Keratinocyte (primary cell): ENCODE measurements at regions not wholly inside any gene's neighbourhood (a gene's known extent, or its start where the extent isn't known, plus 50 kb on each side); places are given as distances from the start of the nearest gene placed in this dataset.
"Not testable (repeated sequence)": the region's sequence is repeated elsewhere in the genome, so short reads cannot be mapped to it uniquely, and the experiment has no call there.

Experiments
- DNase-seq: peaks from one replicate; pipeline ENCODE4 v3.0.0-alpha.2; 2011; ENCODE audit warnings: low read depth, missing footprints, low spot score
- FAIRE-seq: peaks from 2 replicates; lab custom pipeline; 2011; peaks lifted over from hg19 to GRCh38; lab: Jason Lieb, UNC
- H2AFZ ChIP-seq: 2 replicates; pipeline ENCODE4 v1.6.0; 2012; ENCODE audit warnings: low read length, control low read depth, inconsistent platforms; ENCODE audit not compliant: control insufficient read depth
- H3K27ac ChIP-seq: 2 replicates; pipeline ENCODE4 v1.5.1; 2011; ENCODE audit warnings: low read length; ENCODE audit not compliant: control insufficient read depth, insufficient read depth
- H3K27me3 ChIP-seq: 3 replicates; pipeline ENCODE4 v1.6.0; 2011; ENCODE audit warnings: low read length; ENCODE audit not compliant: control insufficient read depth, insufficient read depth; ENCODE audit errors: extremely low read depth
- H3K36me3 ChIP-seq, 2 experiments: 2 replicates in 1 of 2; 3 replicates in 1 of 2; pipeline ENCODE4 v1.5.1; 2011; ENCODE audit warnings: low read length in 2 of 2, mild to moderate bottlenecking in 1 of 2; ENCODE audit not compliant: control insufficient read depth in 2 of 2, insufficient read depth in 2 of 2; ENCODE audit errors: extremely low read depth in 1 of 2
- H3K4me1 ChIP-seq: 3 replicates; pipeline ENCODE4 v1.5.1; 2011; ENCODE audit warnings: low read length; ENCODE audit not compliant: control insufficient read depth, insufficient read depth; ENCODE audit errors: extremely low read depth
- H3K4me2 ChIP-seq: 3 replicates; pipeline ENCODE4 v1.6.0; 2011; ENCODE audit warnings: low read depth, low read length; ENCODE audit not compliant: control insufficient read depth, insufficient read depth; ENCODE audit errors: extremely low read depth
- H3K4me3 ChIP-seq, 3 experiments: fragments of 200-600 bp in 1 of 3; sonication (generic) in 1 of 3; 2 replicates in 2 of 3; 3 replicates in 1 of 3; pipeline ENCODE4 v1.5.1; 2011 to 2016; ENCODE audit warnings: low read length in 3 of 3, mild to moderate bottlenecking in 3 of 3, control low read depth in 2 of 3, inconsistent platforms in 1 of 3, low read depth in 1 of 3, mixed read lengths in 1 of 3, mixed run types in 1 of 3, moderate library complexity in 1 of 3; ENCODE audit not compliant: control insufficient read depth in 2 of 3, insufficient read depth in 2 of 3; ENCODE audit errors: extremely low read depth in 1 of 3
- H3K79me2 ChIP-seq: 2 replicates; pipeline ENCODE4 v1.6.0; 2012; ENCODE audit warnings: low read length; ENCODE audit not compliant: control insufficient read depth, insufficient read depth
- H3K9ac ChIP-seq: 3 replicates; pipeline ENCODE4 v1.6.0; 2011; ENCODE audit warnings: low read length; ENCODE audit not compliant: control insufficient read depth, insufficient read depth; ENCODE audit errors: extremely low read depth
- H3K9me1 ChIP-seq: 3 replicates; pipeline ENCODE4 v1.6.0; 2011; ENCODE audit warnings: low read length; ENCODE audit not compliant: control insufficient read depth, insufficient read depth; ENCODE audit errors: extremely low read depth
- H3K9me3 ChIP-seq: 2 replicates; pipeline ENCODE4 v1.5.1; 2012; ENCODE audit warnings: low read depth, low read length; ENCODE audit not compliant: control insufficient read depth
- H4K20me1 ChIP-seq: 3 replicates; pipeline ENCODE4 v1.6.0; 2011; ENCODE audit warnings: low read length; ENCODE audit not compliant: control insufficient read depth, insufficient read depth; ENCODE audit errors: extremely low read depth
- EZH2 ChIP-seq: IDR thresholded peaks from one replicate; pipeline ENCODE4 v1.6.1; 2012; ENCODE audit warnings: inconsistent platforms, mild to moderate bottlenecking, low read length, moderate library complexity
- dilution Hi-C: fragments of 300-500 bp; cut with MboI; formaldehyde crosslinking; loops from one replicate; pipeline ENCODE4 v1.7.0; 2020; ENCODE audit warnings: low sequenced_read_pairs; ENCODE audit not compliant: extremely low pct_ligation_motif_present
- TF ChIP-seq, protein P1 (sequence below), 3 experiments: IDR thresholded peaks in 1 of 3; conservative IDR thresholded peaks in 1 of 3; optimal IDR thresholded peaks in 1 of 3; 2 replicates in 2 of 3; 3 replicates in 1 of 3; pipeline versions ENCODE3 to v1.5.1; 2011; ENCODE audit warnings: low read length in 3 of 3, mild to moderate bottlenecking in 3 of 3, moderate library complexity in 2 of 3, control low read depth in 1 of 3, inconsistent platforms in 1 of 3; ENCODE audit not compliant: insufficient read depth in 2 of 3; ENCODE audit errors: extremely low read depth in 1 of 3

GRCh38 chr1:188757747-188758146 is 1719.9 kb downstream of the BRINP3 start:
- H3K4me1 ChIP-seq, H3K36me3 ChIP-seq, H3K9ac ChIP-seq, H3K9me1 ChIP-seq, H3K79me2 ChIP-seq, DNase-seq, FAIRE-seq, dilution Hi-C loops, H4K20me1 ChIP-seq, H3K27me3 ChIP-seq, H2AFZ ChIP-seq, H3K4me3 ChIP-seq, H3K4me2 ChIP-seq, H3K9me3 ChIP-seq, H3K27ac ChIP-seq: not testable (repeated sequence)

GRCh38 chr1:188761226-188761625 is 1716.4 kb downstream of the BRINP3 start:
- Histone ChIP-seq H4K20me1 (no peaks in the 10 kb centered on the region), H3K27ac (no peak overlapping the region), H3K4me3 (no peak overlapping the region), H3K4me1 (no peaks in the 10 kb centered on the region), H3K79me2 (no peaks in the 10 kb centered on the region), H3K9me1 (no peaks in the 10 kb centered on the region), H2AFZ (no peak overlapping the region), H3K4me2 (no peak overlapping the region), H3K9me3 (no peaks in the 10 kb centered on the region), H3K9ac (no peak overlapping the region), H3K27me3 (no peaks in the 10 kb centered on the region), H3K36me3 (no peaks in the 10 kb centered on the region)
- dilution Hi-C loops, result no loop called here
- DNase-seq (no peak), FAIRE-seq (no peak)
- TF ChIP-seq EZH2, result no peak
- TF ChIP-seq, protein P1, sequence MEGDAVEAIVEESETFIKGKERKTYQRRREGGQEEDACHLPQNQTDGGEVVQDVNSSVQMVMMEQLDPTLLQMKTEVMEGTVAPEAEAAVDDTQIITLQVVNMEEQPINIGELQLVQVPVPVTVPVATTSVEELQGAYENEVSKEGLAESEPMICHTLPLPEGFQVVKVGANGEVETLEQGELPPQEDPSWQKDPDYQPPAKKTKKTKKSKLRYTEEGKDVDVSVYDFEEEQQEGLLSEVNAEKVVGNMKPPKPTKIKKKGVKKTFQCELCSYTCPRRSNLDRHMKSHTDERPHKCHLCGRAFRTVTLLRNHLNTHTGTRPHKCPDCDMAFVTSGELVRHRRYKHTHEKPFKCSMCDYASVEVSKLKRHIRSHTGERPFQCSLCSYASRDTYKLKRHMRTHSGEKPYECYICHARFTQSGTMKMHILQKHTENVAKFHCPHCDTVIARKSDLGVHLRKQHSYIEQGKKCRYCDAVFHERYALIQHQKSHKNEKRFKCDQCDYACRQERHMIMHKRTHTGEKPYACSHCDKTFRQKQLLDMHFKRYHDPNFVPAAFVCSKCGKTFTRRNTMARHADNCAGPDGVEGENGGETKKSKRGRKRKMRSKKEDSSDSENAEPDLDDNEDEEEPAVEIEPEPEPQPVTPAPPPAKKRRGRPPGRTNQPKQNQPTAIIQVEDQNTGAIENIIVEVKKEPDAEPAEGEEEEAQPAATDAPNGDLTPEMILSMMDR (optimal IDR thresholded peaks at IDR 0.05 in 1 of 3, IDR thresholded peaks at IDR 0.05 in 1 of 3, conservative IDR thresholded peaks at IDR 0.05 in 1 of 3; ENCODE audit: extremely low read depth in 1 of 3, insufficient read depth in 2 of 3, low read length in 3 of 3), result no peak

- FAIRE-seq (no peak), DNase-seq (no peak)
- H3K9ac ChIP-seq, result no peak overlapping the region
- H3K9me1 ChIP-seq, result no peaks in the 10 kb centered on the region
- no peaks in the 10 kb centered on the region for H3K9me3 ChIP-seq
- H4K20me1 ChIP-seq, result no peaks in the 10 kb centered on the region
- H2AFZ ChIP-seq, result no peak overlapping the region
- H3K4me2 ChIP-seq, result no peak overlapping the region
- dilution Hi-C loops, result no loop called here
- H3K27me3 ChIP-seq, result no peaks in the 10 kb centered on the region
- no peaks in the 10 kb centered on the region for H3K79me2 ChIP-seq
- no peak overlapping the region for H3K27ac ChIP-seq
- no peak for TF ChIP-seq EZH2
- TF ChIP-seq, protein P1 (optimal IDR thresholded peaks at IDR 0.05 in 1 of 3, IDR thresholded peaks at IDR 0.05 in 1 of 3, conservative IDR thresholded peaks at IDR 0.05 in 1 of 3; ENCODE audit: extremely low read depth in 1 of 3, insufficient read depth in 2 of 3, low read length in 3 of 3), result no peak
- no peaks in the 10 kb centered on the region for H3K4me1 ChIP-seq
- H3K4me3 ChIP-seq, result no peak overlapping the region
- no peaks in the 10 kb centered on the region for H3K36me3 ChIP-seq
These were observed 1715.4 kb downstream of the BRINP3 start for GRCh38 chr1:188762166-188762743.
